ENCODE measurements at regions not wholly inside any gene's neighbourhood (a gene's known extent, or its start where the extent isn't known, plus 50 kb on each side); places are given as distances from the start of the nearest gene placed in this dataset.

DNA sequence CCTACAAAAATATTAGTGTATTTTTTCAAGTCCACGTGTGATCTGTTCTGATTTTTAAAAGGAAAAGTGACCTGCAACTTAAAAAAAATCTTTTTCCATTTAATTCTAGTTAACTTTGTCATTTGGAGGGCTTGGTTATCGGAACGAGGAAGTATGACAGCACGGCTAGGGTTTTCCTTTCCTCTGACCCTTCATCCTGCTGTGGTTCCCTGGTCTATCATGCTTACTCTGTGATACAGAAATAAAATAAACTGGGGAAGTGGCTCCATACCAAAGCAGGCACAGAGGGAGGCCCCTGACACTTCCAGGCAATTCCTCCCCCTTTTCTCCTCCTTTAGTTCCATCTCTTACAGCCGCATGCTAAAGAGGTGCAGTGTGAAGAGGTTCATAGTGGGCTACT, 491.3 kb downstream of the EDEM1 start:
- TF ChIP-seq, protein P1, sequence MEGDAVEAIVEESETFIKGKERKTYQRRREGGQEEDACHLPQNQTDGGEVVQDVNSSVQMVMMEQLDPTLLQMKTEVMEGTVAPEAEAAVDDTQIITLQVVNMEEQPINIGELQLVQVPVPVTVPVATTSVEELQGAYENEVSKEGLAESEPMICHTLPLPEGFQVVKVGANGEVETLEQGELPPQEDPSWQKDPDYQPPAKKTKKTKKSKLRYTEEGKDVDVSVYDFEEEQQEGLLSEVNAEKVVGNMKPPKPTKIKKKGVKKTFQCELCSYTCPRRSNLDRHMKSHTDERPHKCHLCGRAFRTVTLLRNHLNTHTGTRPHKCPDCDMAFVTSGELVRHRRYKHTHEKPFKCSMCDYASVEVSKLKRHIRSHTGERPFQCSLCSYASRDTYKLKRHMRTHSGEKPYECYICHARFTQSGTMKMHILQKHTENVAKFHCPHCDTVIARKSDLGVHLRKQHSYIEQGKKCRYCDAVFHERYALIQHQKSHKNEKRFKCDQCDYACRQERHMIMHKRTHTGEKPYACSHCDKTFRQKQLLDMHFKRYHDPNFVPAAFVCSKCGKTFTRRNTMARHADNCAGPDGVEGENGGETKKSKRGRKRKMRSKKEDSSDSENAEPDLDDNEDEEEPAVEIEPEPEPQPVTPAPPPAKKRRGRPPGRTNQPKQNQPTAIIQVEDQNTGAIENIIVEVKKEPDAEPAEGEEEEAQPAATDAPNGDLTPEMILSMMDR (IDR thresholded peaks at IDR 0.05) = no peak
- TF ChIP-seq POLR2A (IDR thresholded peaks at IDR 0.05) = no peak
- TF ChIP-seq POLR2AphosphoS5 (IDR thresholded peaks at IDR 0.05) = no peak

All from prostate gland (tissue), 2 donors.